ENCODE measurements at regions not wholly inside any gene's neighbourhood (a gene's known extent, or its start where the extent isn't known, plus 50 kb on each side); places are given as distances from the start of the nearest gene placed in this dataset.
"Not testable (repeated sequence)": the region's sequence is repeated elsewhere in the genome, so short reads cannot be mapped to it uniquely, and the experiment has no call there.

DNA sequence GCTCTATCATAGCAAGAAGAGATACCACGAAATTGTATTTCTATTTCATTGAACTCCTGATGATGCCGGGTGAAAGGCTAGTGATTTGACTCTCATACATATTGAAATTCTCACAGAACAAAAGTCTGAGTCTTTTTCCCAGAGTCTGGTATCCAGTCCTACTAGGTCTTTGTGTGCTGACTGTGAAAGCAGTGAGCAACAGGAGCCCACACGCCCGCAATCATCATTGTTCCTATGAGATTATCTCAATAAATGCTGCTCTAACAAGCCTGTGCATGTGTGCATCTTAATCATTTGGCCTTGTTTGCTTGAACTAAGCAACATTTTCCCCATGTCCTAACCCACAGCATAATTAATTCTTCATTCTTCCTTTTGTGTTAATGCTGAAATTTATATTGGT is 1466.0 kb downstream of the CDH11 start:
- no peak for DNase-seq

DNA sequence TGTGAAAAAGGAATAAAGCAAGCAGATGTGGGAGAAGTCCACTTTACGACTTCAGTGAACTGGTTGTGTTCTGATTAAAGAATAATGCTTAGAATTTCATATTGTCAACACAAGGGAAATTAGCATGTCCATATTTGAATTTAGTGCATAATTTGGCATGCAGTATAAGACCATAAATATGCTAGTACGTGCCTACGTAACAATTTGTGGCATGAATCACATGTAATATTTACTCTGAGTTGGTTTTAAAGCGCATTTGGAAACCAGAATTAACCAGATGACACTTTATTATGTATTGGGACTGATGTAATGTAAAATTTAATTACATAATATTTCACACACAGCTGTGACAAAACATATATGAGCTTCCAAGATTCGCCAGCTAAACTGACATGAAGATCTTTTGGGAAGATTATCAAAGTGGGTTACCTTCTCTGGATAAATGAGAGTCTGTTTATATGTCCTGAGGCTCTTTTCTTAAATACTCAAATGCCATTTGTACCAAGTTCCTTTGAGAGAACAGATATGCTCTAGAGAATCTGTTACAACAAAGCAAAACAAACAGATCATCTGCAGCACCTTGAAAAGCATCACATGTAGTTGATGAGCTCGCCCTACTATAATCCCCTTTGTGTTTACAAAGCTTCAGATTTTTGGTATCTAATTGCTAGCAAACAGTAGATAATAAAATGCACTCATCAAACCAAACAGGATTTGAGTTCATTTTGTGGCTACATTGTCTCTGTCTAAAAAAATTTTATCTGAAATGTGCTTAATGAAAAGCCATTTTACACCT is 1468.6 kb downstream of the CDH11 start:
- DNase-seq, result no peak

DNA sequence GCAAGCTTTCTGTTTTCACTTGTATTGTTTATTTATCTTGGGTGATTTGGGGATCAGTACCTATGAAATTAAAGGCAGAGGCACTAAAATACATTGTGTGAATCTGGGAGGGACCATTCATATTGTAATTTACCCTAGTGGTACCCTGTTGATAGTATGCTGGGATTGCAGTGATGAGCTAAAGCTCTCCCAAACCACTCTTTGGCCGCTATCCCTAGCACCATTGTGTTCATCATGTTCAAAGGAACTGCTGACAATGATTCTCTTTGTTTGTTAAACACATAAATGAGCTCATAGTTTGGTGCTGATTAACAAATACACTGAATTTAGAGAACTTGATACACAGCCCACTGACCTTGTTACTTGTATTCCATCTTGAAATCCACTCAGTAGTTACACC is 1469.8 kb downstream of the CDH11 start:
- no peak for DNase-seq

DNA sequence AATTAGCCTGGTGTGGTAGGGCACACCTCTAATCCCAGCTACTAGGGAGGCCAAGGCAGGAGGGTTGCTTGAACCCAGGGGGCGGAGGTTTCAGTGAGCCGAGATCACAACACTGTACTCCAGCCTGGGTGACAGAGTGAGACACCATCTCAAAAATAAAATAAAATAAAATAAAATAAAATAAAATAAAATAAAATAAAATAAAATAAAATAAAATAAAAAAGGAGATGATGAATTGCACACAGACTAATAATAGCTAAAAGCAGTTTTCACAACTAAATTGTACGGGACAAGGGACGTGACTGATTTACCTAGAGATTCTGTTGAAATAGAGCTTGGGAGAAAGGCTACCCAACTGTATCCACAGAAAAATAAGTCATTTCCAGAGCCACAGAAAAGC is 1471.3 kb downstream of the CDH11 start:
- DNase-seq, result no peak

DNA sequence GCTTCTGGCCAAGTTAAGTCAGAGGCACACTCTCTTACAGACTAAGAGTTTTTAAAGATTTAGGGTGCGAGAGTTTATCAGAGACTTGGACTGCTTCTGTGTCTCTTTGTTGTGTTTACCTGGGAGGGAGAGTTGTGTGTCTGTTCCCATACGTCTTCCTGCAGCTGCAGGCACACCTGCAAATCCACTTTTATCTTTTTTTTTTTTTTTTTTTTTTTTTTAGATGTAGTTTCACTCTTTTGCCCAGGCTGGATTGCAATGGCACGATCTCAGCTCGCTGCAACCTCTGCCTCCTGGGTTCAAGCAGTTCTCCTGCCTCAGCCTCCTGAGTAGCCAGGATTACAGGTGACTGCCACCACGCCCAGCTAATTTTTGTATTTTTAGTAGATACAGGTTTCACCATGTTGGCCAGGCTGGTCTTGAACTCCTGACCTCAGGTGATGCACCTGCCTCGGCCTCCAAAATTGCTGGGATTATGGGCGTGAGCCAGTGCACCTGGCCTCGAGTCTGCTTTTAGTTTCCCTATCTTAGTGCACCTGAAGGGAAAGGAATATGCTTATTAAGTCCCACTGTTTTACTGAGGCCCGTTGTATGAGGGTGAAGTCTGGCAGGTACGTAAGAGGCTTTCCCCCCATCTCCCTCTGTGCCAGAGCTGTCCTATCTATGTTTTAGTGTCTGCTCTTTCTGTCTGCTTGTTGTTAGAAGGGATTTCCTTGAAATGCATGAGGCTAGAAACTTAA is 1488.0 kb downstream of the CDH11 start:
- DNase-seq, result not testable (repeated sequence)

DNA sequence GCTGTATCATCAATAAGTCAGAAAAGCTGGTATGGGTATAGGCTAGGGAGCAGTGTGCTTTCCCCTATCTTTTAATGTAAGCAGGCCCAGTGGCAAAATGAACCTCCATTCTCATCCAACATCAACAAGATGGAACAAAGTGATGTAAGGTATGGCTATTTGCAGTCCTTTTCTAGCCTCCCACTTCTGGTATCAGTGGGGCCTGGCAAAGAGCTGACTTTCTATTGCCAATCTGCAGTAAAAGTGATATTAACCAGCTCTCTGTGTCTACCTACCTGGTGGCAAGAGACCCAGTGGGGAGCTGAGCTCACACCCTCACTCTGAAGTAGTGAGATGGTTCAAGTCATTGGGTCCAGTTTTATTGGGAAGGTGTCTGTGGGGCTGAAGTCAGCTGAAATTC is 1492.6 kb downstream of the CDH11 start:
- DNase-seq, result no peak

DNA sequence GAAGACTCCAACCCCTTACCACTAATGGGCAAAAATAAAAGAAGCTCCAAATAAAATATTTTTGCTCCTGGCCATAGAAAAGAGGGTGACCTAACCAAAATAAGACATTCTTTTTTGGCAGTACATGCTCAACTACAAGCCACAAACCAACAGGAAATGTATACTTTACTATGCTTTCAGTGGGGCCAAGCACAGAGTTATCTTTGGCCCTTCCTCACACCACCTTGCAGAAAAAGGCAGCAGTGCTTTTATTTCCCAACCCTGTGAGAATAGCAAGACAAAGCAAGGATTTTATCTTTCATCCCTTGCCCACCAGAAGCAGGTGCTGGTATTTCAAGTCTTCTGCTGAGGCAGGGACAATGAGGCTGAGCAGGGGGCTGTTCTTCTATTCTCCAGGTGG is 1493.1 kb downstream of the CDH11 start:
- no peak for DNase-seq

DNA sequence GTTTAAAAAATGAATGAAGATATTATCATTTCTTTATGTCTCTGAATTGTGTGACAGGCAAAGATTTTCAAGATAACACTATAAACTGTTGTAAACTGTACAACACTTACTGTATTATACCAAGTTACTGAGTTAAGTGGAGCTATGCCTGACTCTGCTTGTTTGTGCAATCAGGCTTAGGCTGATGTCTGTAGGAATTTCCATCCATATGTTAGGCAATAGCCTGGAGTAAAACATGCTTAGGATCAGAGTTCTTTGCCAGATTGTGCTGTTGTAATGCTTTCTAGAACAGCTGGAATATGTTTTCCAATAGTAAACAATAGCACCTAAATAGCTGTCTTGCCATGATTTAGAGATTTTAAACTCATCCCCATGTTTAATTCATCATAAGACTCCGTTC is 1496.7 kb downstream of the CDH11 start:
- no peak for DNase-seq

DNA sequence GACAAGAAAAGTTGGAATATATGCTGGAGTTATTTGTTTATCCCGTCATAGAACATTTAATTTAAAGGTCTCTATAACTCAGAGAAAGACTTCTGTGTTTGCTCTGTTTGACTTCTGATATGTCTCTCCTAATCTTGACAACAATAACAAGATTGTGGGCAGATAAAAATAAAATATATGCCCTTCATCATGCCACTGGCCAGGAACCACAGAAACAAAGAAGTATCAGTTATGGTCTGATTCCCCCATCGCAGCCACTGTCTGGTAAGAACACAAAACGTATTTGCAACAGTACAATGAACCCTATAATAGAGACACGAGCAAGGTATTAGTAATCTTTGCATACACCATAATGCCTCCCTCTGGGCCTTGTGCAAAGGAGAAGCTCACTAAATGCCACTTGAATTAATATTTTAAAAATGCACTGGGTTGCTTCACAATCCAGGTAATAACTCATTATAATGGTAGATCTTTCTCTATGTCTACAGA is 1498.3 kb downstream of the CDH11 start:
- DNase-seq, result no peak

DNA sequence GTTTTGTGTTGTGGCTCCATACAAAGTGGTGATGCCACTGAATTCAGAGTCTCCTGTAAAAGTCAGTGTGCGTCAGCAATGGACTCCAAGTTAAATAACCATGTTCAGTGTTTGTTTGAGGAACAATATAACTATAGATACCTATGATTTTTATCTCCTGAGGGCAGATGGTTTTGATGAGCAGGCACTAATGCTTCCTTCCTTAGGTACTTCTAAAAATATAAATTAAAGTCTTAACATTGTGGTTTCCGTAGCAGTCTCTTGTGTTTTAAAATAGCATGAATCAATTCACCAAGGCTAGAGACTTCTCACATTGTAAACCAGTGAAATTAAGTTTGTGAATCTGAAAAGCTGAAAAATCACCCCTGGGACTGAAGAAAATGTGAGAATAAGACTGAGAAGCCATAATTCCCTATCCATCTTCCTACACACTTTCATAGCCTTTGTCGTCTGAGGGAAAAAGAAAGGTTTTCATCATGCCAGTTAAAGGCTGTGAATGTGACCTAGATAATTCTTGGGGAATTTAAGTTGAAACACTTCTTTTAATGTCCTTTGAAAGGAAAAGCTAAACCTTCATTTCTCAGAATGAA is 1502.9 kb downstream of the CDH11 start:
- no peak for DNase-seq

DNA sequence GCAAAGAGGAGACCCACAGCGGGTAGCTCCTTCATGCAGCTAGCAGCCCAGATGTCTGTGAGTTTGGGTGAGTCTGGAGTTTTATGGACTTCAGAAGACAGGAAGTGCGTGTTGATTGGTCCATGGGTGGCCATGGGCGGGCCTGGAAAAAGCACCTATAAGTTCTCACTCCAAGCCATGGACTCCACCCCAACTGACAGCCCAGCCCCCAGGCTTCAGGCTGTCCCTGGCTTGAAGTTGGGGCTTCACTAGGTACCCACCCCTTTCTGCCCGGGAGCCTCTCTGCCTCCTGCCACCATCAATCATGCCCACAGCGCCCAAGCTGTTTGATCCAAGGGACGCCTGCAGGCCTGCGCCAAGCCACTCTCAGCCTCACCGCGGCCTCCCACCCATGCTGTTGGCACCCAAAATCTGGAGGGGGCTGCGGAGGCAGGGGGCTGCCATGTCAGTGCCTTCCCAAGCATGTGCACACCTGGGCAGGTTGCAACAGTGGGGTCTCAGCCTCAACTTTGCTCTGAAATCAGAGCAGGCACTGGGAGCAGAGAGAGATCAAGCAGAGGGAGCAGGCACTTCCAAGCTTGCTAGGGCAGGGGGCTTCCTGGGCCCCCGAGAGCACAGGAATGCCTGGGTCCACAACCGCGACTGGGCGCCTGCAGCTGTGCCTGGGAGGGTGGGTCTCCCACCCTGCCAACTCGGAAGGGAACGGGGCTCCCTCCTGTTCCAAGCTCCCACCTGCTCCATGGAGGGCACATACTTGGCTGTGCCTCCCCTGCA is 1503.7 kb downstream of the CDH11 start:
- DNase-seq, result no peak

DNA sequence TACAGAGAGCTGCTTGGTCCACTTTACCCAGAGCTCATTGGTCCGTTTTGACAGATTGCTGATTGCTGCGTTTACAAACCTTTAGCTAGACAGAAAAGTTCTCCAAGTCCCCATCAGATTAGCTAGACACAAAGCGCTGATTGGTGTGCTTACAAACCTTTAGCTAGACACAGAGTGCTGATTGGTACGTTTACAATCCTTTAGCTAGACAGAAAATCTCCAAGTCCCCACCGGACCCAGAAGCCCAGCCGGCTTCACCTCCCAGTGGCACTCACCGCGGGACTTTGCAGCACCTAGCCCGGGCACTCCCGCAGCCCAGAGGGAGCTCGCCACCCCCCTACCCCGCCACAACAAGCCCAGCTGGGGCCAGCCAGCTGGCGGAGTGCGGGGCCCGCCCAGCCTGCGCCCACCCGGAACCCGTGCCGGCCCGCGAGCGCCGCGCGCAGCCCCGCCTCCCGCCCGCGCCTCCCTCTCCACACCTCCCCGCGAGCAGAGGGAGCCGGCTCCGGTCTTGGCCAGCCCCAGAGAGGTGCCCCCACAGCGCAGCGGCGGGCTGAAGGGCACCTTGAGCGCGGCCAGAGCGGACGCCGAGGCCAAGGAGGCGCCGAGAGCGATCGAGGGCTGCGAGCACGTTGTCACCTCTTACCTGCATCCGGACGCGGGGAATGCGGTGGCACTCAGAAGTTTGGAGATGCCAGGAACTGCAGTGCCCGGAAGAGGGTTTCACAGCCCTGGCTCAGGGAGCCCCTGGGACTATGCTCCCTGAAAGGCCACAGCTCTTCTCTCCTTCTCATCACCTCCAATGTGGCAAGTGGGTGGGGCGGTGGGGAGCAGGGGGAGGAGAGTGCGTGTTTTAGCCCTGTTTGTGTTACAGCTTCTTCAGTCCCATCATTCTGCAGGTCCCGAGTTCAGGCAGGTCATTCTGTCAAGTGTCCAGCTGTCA is 1504.5 kb downstream of the CDH11 start:
- DNase-seq, result no peak

DNA sequence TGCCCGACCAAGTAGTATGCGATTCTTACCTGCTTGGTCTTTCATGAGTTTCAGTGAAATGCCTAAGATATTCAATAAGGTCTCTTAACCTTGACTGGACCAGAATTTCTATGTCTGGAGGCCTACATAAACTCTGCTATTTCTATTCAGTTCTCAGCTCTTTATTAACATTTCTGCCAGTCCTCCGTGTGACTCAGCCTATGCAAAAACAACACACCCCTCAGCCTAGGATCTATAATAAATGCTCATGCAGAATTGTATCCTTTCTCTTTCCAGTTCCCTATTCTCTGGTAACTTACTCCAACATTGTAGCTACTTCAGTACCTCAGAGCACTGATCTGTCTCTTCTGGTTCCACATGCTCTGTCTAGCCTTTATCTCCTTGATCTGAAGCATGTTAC is 1507.4 kb downstream of the CDH11 start:
- no peak for DNase-seq

DNA sequence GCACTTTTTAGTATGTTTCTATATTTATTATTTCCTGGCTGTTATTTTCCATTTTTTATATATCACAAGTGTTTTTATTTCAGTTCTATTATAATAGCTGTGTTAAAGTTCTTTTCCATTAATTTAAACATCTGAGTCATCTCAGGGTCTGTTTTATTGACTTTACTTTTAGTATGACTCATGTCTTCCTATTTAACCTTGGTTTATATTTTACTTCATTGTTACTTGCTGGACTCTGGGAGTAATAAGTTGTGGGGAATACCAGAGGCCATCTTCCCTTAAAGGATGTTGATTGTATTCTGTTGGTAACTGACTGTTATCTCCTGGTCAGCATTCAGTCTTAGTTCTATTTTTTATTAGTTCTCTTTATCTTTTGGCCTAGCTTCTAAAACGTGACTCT is 1508.2 kb downstream of the CDH11 start:
- DNase-seq, result no peak

DNA sequence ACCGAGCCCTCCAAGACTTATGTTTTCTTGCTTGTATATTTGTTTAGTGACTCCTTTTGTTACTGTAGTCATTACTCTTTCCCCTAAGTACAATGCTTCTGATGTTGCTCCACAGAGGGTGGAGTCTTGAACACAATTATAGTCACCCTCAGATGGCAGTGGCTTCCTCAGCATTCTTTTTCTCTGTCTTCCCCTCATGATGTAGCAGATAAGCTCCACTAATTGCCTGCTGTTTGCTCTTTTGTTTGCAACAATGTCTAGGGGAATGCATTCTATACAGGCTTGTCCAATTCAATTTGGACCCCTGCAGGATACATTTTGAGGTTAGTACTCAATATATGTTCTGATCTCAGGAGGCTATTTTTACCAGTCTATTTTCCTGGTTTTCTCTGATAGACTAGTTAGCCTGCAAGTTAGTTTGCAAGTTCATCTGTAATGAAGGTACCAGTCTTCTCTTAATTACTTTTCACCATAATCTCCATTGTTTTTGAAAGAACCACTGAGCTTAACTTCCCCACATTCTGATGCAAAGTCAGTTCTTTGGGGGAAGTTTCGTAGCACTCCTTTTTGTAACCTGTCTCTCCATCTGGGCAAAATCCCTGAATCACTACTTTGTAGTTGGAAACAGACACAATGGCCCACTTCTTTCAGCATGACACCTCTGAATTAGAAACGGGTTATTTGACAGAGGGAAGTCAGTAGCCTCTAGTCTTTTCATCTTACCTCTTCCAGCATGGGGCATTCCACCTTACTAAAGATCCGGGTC is 1509.2 kb downstream of the CDH11 start:
- no peak for DNase-seq

DNA sequence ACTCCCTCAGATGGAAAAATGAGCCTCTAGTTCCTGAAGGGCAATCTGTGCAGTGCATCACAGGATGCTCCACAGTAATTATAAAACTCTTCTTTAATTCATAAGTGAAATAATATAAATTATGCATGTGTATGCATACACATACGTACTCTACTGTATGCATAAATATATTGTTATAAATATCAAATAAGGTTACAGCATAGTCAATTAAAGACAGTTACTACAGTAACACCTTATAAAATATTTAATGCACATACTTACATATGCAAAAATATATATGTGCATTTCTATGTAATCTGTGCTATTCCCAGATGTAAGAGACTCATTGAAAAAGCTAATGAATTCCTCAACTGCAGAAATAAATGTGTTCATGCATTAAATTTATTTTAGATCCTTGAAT is 1515.1 kb downstream of the CDH11 start:
- DNase-seq, result no peak

DNA sequence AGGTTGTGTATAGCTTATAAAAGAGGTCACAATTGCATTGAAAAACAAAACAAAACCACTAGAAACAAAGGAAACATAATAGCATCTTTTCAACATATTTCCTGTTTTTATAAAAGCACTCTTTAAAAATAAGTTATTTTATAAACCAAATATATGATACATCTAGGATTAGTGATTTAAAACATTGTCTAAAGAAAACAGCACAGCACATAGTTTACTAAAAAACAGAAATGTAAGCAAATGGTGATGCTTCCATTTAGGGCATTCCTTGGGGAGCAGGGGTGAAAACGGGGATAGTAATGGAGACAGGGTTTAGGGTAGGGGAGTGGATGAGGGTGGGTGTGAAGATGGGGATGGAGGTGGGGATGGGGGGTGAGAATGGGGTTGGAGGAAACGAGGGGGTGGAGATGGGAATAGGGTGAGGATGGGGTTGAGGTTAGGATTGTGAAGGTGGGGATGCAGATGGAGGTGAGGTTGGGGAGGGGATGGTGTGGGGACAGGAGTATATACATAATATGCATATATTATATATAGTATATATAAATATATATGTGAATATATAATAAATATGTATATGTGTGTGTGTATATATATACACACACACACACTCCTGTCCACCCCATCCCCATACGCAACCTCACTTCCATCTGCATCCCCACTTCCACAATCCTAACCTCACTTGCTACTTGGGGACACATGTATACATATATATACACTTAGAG is 1519.5 kb downstream of the CDH11 start:
- no peak for DNase-seq

DNA sequence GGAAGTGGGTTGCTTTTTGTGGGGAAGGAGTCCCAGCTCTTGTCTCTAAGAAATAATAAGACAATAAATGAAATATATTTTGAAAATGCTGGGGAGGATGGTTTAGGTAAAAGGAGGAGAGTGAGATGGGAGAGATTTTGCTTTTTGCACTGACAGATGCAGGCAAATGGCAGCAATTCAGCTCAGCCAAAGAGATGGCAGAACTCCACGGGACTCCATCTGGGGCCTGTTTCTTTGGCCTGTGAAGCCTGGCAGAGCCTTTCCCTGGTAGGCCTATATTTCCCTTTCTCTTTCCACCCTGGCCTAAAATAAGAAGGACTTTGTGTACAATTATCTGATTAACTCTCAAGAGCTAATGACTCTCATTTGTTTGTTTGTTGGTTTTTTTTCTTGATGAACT is 1525.1 kb downstream of the CDH11 start:
- no peak for DNase-seq

DNA sequence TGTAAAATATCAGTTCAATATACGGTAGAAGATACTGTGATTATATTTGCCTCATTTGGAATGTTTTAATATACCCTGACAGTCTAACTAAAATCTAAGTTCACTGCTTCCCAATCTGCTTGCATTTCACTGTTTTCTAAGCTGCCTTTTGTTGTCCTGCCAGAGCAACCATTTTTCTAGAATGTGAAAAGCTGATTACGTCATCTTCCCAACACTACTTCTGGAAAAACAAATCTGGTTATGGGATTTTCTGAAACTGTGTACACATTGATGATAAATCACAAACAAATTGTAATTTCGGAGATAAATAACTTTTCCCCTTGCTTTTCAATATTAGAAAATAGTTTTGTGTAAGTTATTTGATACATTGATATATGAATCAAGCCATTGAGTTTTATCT is 1529.0 kb downstream of the CDH11 start:
- no peak for DNase-seq

DNA sequence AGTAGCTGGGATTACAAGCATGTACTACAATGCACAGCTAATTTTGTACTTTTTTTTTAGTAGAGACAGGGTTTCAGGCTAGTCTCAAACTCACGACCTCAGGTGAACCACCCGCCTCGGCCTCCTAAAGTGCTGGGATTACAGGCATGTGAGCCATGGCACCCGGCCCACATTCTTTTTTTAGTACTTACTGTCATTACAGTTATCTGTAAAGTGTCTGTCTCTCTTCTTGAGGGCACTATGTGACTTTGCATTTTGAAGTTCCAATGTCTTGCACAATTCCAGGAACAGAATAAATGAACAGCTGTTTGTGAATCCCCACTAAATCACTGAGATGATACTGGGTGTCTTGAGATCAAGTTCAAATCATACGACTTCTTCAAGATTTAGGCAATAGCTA is 1540.3 kb downstream of the CDH11 start:
- DNase-seq, result no peak

DNA sequence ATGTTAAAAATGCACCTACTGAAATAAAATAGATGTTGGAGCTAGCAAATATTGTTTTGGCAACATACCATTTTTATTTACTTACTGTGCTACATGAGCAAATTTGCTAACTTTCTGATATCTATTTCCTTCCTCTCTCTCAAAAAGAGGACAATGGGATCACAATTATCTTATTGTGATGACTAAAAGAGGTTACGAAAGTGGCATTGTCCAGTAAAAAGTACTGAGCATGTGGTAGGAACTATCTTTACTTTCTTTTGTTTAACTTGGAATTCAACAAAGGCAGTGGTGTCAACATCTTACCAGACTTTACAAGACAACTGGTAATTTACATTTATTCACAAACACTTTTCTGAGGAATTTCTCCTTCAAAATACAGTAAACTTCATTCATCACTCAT is 1542.6 kb upstream of the CDH8 start:
- no peak for DNase-seq

All from stimulated activated CD4-positive, alpha-beta T cell treated with anti-CD3 and anti-CD28 coated beads, Interleukin-4, amount 100 ng/mL, for 4 hours (primary cell).